H1 (cell line): ENCODE measurements at regions not wholly inside any gene's neighbourhood (a gene's known extent, or its start where the extent isn't known, plus 50 kb on each side); places are given as distances from the start of the nearest gene placed in this dataset.

Experiments used
- HDAC2 ChIP-seq, 2 experiments: fragments of 300-600 bp in 1 of 2; sonication (generic) in 1 of 2; IDR thresholded peaks; 2 replicates each; pipeline ENCODE4 v1.6.1; 2011 to 2012; ENCODE audit warnings: low read depth in 2 of 2, low read length in 2 of 2, mild to moderate bottlenecking in 2 of 2, moderate library complexity in 2 of 2, borderline replicate concordance in 1 of 2, inconsistent platforms in 1 of 2
- HDAC6 ChIP-seq: IDR thresholded peaks from one replicate; pipeline ENCODE4 v1.7.1; 2012; ENCODE audit warnings: low read depth, mild to moderate bottlenecking, inconsistent platforms, low read length, moderate library complexity
- JUN ChIP-seq: IDR thresholded peaks from 2 replicates; pipeline ENCODE4 v1.6.1; 2011; ENCODE audit warnings: low read depth, mild to moderate bottlenecking, improper control_type of control experiment, low read length
- POLR2AphosphoS5 ChIP-seq: IDR thresholded peaks from 2 replicates; pipeline ENCODE4 v1.6.1; 2011; ENCODE audit warnings: low read depth, low read length
- SRF ChIP-seq: IDR thresholded peaks from 2 replicates; pipeline ENCODE4 v1.6.1; 2011; ENCODE audit warnings: mild to moderate bottlenecking, low read depth, low read length, moderate library complexity
- TF ChIP-seq, protein P1 (sequence below): IDR thresholded peaks from 2 replicates; pipeline ENCODE4 v1.6.1; 2011; ENCODE audit warnings: low read depth, mild to moderate bottlenecking, low read length; ENCODE audit not compliant: insufficient read depth

- TF ChIP-seq, protein P1, sequence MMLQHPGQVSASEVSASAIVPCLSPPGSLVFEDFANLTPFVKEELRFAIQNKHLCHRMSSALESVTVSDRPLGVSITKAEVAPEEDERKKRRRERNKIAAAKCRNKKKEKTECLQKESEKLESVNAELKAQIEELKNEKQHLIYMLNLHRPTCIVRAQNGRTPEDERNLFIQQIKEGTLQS: no peak
- TF ChIP-seq HDAC6 (no peak), SRF (no peak), POLR2AphosphoS5 (no peak), HDAC2 (IDR thresholded peaks at IDR 0.05; ENCODE audit: borderline replicate concordance in 1 of 2, low read depth in 2 of 2, low read length in 2 of 2) (no peak), JUN (no peak)
Observed at GRCh38 chr19:28697308-28697707, 515.6 kb downstream of the UQCRFS1 start (continued).
